ENCODE measurements at regions not wholly inside any gene's neighbourhood (a gene's known extent, or its start where the extent isn't known, plus 50 kb on each side); places are given as distances from the start of the nearest gene placed in this dataset.
"Not testable (repeated sequence)": the region's sequence is repeated elsewhere in the genome, so short reads cannot be mapped to it uniquely, and the experiment has no call there.

GRCh38 chrX:150231368-150231767 is 131.7 kb upstream of the MAMLD1 start:
- H3K9me3 ChIP-seq (replicated peaks; ENCODE audit: control insufficient read depth, insufficient read depth, low read depth, low read length); H3K4me2 ChIP-seq (ENCODE audit: insufficient read depth, low read length); H3K9ac ChIP-seq (ENCODE audit: insufficient read depth in 1 of 2, low read depth in 2 of 2, low read length in 2 of 2); CTCF ChIA-PET (ENCODE audit: low intra/inter-chr PET ratio); H3K4me3 ChIP-seq; in situ Hi-C loops (cut with MboI); ATAC-seq; H4K20me1 ChIP-seq (replicated peaks; ENCODE audit: control insufficient read depth, insufficient read depth, low read length); H3K79me2 ChIP-seq (ENCODE audit: control insufficient read depth, insufficient read depth, low read length); BruUV-seq (replicated peaks); intact Hi-C loops (cut with micrococcal nuclease); H3K27ac ChIP-seq (ENCODE audit: extremely low read depth, low read depth, low read length); H3K36me3 ChIP-seq (ENCODE audit: control insufficient read depth, insufficient read depth, low read length); FAIRE-seq; H2AFZ ChIP-seq (ENCODE audit: low read depth, low read length); DNase-seq (ENCODE audit: extremely low read depth in 1 of 4, low spot score in 3 of 4); H3K27me3 ChIP-seq (ENCODE audit: control insufficient read depth in 2 of 2, insufficient read depth in 2 of 2, low read length in 2 of 2); POLR2A ChIA-PET; H3K9me1 ChIP-seq (ENCODE audit: control insufficient read depth, insufficient read depth, low read length); H3K4me1 ChIP-seq (replicated peaks in 1 of 2; ENCODE audit: control insufficient read depth in 2 of 2, insufficient read depth in 2 of 2, low read length in 2 of 2): not testable (repeated sequence)
- WGBS (ENCODE audit: insufficient coverage, low coverage, missing lambda C conversion rate), result 0% methylated on average over 6 of the region's 6 CpGs

- in situ Hi-C loops (cut with MboI); DNase-seq (ENCODE audit: extremely low read depth in 1 of 4, low spot score in 3 of 4); H3K4me2 ChIP-seq (ENCODE audit: insufficient read depth, low read length); CTCF ChIA-PET (ENCODE audit: low intra/inter-chr PET ratio); BruUV-seq (replicated peaks); H4K20me1 ChIP-seq (replicated peaks; ENCODE audit: control insufficient read depth, insufficient read depth, low read length); H3K27ac ChIP-seq (ENCODE audit: extremely low read depth, low read depth, low read length); FAIRE-seq; H3K9me3 ChIP-seq (replicated peaks; ENCODE audit: control insufficient read depth, insufficient read depth, low read depth, low read length); H3K36me3 ChIP-seq (ENCODE audit: control insufficient read depth, insufficient read depth, low read length); H3K9ac ChIP-seq (ENCODE audit: insufficient read depth in 1 of 2, low read depth in 2 of 2, low read length in 2 of 2); H3K79me2 ChIP-seq (ENCODE audit: control insufficient read depth, insufficient read depth, low read length); H2AFZ ChIP-seq (ENCODE audit: low read depth, low read length); H3K27me3 ChIP-seq (ENCODE audit: control insufficient read depth in 2 of 2, insufficient read depth in 2 of 2, low read length in 2 of 2); H3K4me1 ChIP-seq (replicated peaks in 1 of 2; ENCODE audit: control insufficient read depth in 2 of 2, insufficient read depth in 2 of 2, low read length in 2 of 2); H3K4me3 ChIP-seq; ATAC-seq; H3K9me1 ChIP-seq (ENCODE audit: control insufficient read depth, insufficient read depth, low read length); intact Hi-C loops (cut with micrococcal nuclease): not testable (repeated sequence)
- WGBS (ENCODE audit: insufficient coverage, low coverage, missing lambda C conversion rate), result 0% methylated on average over 5 of the region's 5 CpGs
- POLR2A ChIA-PET, result interaction anchor here (0.6 kb wide), 1 partner anchor 35 kb away, joined by 3 read pairs; no protein-coding TSS in a partner anchor
These were observed 130.9 kb upstream of the MAMLD1 start for GRCh38 chrX:150232222-150232621.

Data from K562 (cell line).